Lower lobe of right lung (tissue), 2 donors: ENCODE measurements at regions not wholly inside any gene's neighbourhood (a gene's known extent, or its start where the extent isn't known, plus 50 kb on each side); places are given as distances from the start of the nearest gene placed in this dataset.

Experiments
- ATAC-seq, 2 donors: fragments of 200-7000 bp; cut with Tn5 transposase; one replicate each; pipeline ENCODE4 v1.9.1; 2020 to 2022; ENCODE audit warnings: mild to moderate bottlenecking in 2 of 2, moderate library complexity in 2 of 2
- DNase-seq: peaks from one replicate; pipeline ENCODE4 v3.0.0-alpha.2; 2020
- H3K27ac ChIP-seq: fragments of 200-600 bp; one replicate; pipeline ENCODE4 v1.8.0; 2022
- H3K27me3 ChIP-seq: fragments of 200-600 bp; one replicate; pipeline ENCODE4 v1.8.0; 2022; ENCODE audit warnings: low read depth
- H3K36me3 ChIP-seq: fragments of 200-600 bp; one replicate; pipeline ENCODE4 v1.8.0; 2022; ENCODE audit warnings: mild to moderate bottlenecking
- H3K4me1 ChIP-seq: fragments of 200-600 bp; one replicate; pipeline ENCODE4 v1.8.0; 2022
- H3K4me3 ChIP-seq: fragments of 200-600 bp; one replicate; pipeline ENCODE4 v1.8.0; 2022; ENCODE audit warnings: mild to moderate bottlenecking
- H3K9me3 ChIP-seq: fragments of 200-600 bp; one replicate; pipeline ENCODE4 v1.8.0; 2022
- intact Hi-C: fragments of 100-400 bp; cut with DNase I; formaldehyde crosslinking; loops from one replicate; pipeline ENCODE4 v1.11.0; 2022
- TF ChIP-seq, protein P1 (sequence below): fragments of 200-600 bp; IDR thresholded peaks from one replicate; pipeline ENCODE4 v1.8.0; 2022; ENCODE audit warnings: antibody characterized with exemption, mild to moderate bottlenecking
- donor health status: DM: no; HTN: yes; CAD: no; lungs with severe emphysema.

DNA sequence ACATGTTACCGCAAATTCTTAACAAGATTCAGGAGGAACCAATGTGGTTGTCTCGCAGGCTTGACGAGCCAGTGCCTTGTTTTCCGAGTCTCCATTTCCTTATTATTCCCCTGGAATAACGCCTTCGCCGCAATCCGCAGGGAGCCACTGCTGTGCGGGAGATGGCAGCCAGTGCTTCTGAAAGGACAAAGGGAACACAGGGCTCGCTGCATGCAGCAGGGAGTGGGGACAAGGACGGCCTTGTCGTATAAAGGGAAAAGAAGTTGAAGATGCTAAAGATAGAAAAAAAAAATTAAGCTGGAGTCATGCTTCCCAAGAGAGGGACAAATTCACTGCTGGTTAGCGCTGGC lies 221.4 kb downstream of the NDUFA10 start:
- no peaks in the 10 kb centered on the region for H3K27me3 ChIP-seq
- ATAC-seq, result no peak
- H3K4me1 ChIP-seq, result no peaks in the 10 kb centered on the region

DNA sequence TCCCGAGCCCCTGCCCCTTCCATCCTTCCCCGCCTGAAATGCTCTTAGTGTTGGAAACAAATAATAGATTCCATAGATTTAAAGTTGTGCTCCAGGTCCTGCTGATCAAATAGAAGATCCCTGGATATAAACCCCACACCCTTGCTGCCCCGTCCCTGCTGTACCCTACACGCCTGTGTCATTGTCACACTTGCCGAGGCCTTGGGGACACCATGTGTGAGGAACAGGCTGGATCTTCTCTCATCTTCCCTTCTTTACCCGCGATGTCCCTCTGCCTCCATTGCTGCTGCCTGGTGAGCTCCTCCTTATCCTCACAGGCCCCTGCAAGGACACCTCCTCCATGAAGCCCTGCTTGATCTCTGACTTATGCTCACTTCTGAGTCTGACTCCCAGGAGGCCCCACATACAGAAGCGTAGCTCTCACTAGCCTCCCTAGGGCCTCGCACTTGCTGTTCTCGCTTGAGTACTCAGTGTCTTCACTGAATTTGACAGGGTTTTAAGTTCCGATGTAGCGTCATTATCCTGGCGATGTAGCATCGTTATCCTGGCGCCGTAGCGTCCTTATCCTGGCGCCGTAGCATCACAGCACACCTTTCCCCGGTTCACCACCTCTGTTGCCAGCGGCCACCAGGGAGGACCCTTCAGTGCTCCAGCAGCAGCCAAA lies 221.9 kb downstream of the NDUFA10 start:
- no peak overlapping the region for H3K27ac ChIP-seq

More for the DNA sequence above, 221.4 kb downstream of the NDUFA10 start:
- H3K4me3 ChIP-seq, result no peak overlapping the region
- no peak overlapping the region for H3K27ac ChIP-seq
- no peaks in the 10 kb centered on the region for H3K9me3 ChIP-seq
- no peaks in the 10 kb centered on the region for H3K36me3 ChIP-seq
- DNase-seq, result no peak
- intact Hi-C loops, result no loop called here
- TF ChIP-seq, protein P1, sequence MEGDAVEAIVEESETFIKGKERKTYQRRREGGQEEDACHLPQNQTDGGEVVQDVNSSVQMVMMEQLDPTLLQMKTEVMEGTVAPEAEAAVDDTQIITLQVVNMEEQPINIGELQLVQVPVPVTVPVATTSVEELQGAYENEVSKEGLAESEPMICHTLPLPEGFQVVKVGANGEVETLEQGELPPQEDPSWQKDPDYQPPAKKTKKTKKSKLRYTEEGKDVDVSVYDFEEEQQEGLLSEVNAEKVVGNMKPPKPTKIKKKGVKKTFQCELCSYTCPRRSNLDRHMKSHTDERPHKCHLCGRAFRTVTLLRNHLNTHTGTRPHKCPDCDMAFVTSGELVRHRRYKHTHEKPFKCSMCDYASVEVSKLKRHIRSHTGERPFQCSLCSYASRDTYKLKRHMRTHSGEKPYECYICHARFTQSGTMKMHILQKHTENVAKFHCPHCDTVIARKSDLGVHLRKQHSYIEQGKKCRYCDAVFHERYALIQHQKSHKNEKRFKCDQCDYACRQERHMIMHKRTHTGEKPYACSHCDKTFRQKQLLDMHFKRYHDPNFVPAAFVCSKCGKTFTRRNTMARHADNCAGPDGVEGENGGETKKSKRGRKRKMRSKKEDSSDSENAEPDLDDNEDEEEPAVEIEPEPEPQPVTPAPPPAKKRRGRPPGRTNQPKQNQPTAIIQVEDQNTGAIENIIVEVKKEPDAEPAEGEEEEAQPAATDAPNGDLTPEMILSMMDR, result no peak

DNA sequence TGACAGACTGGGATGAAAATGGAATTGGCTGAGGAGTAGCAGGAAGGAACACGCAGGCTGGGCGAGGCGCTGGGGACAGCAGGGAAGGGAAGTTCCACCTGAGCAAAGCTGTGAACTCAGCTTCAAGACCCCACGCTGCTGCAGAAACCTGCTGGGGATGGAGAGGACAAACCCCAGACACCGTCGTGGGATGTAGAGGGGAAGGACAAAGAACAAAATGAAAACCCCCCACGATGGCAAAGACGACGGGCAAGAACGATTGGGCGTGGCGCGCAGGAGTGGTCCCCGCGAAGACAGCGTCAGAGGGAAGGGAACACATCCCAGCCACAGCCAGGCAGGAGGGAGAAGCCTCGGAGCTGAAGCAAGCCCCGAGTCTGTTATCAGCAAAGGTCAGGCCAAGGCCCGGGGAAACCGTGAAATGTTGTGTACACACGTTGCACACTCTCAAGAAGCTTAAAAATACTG lies 222.9 kb downstream of the NDUFA10 start:
- DNase-seq, result no peak
- no peaks in the 10 kb centered on the region for H3K4me1 ChIP-seq
- no peak overlapping the region for H3K27ac ChIP-seq
- TF ChIP-seq, protein P1, result no peak
- no peak for ATAC-seq
- H3K27me3 ChIP-seq, result no peaks in the 10 kb centered on the region
- H3K4me3 ChIP-seq, result no peak overlapping the region
- H3K36me3 ChIP-seq, result no peaks in the 10 kb centered on the region
- no peaks in the 10 kb centered on the region for H3K9me3 ChIP-seq
- intact Hi-C loops, result no loop called here

More for the DNA sequence above, 221.9 kb downstream of the NDUFA10 start:
- H3K9me3 ChIP-seq, result no peaks in the 10 kb centered on the region
- H3K4me3 ChIP-seq, result no peak overlapping the region
- ATAC-seq, result no peak
- intact Hi-C loops, result no loop called here
- H3K4me1 ChIP-seq, result no peaks in the 10 kb centered on the region
- TF ChIP-seq, protein P1, result no peak
- no peaks in the 10 kb centered on the region for H3K27me3 ChIP-seq
- H3K36me3 ChIP-seq, result no peaks in the 10 kb centered on the region
- no peak for DNase-seq

DNA sequence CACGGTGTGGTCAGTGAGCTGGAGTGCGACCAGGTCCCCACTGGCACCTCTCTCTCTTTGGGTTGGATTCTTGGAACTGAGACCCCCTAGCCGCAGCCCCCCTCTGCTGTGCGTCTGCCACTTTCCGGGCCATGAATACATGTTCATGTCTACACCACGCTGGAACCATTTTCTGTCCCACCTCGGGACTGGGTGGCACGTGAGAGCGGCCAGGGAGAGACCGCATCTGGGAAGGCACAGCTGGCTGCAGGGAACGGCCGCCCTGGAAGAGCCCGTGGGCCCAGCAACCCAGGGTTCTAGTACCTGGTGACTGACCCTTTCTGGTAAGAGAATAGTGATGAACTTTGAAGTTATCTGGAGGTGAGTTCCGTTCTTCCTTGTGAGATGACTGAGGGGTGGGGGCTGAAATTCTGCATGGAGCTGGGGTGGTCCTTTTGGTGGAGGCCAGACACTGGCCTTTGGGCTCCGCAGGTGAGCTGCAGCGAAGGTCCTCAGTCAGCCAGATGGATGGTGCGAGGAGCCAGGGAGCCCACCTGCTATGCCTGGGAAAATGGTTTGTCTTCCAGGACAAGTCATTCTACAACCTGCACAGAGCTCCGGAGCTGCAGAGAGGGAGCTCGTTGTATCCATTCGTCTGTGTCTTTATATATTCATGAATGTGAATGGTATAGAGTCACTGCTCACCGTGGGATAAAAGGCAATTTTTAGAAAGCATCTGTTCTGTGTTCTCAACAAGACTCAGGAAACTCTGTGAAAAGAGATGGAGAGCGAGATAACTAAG lies 223.5 kb downstream of the NDUFA10 start:
- Histone ChIP-seq H3K9me3 (no peaks in the 10 kb centered on the region), H3K36me3 (no peaks in the 10 kb centered on the region), H3K4me1 (no peaks in the 10 kb centered on the region), H3K27ac (no peak overlapping the region), H3K4me3 (no peak overlapping the region), H3K27me3 (no peaks in the 10 kb centered on the region)
- TF ChIP-seq, protein P1, result no peak
- intact Hi-C loops, result no loop called here
- DNase-seq (no peak), ATAC-seq (no peak)

DNA sequence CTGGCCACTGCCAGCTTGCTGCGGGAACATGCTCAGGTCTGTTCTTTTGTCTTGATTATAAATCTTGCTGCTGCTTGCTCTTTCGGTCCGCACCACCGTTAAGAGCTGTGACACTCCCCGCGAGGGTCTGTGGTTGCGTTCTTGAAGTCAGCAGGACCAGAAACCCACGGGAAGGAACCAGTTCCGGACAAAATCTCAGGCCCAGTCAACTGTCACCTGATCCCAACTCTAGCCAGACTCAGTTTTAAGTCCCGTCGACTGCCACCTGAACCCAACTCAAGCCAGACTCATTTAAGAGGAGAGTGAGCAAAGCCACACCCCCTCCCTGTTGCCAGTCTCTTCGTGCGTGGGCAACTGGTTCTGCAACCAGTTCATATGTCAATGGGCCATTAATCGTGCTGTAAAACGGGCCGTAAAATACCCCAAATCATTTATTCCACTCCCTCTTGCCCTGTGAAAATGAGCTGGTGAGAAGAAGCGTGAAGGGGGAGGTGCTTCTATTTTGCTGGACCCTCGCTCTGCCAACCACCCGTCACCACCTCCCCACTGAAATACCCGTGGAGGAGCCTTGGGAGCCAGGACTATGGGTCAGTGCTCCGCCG lies 224.3 kb downstream of the NDUFA10 start:
- Histone ChIP-seq H3K9me3 (no peaks in the 10 kb centered on the region), H3K4me1 (no peaks in the 10 kb centered on the region), H3K4me3 (no peak overlapping the region), H3K36me3 (no peaks in the 10 kb centered on the region), H3K27me3 (no peaks in the 10 kb centered on the region), H3K27ac (no peak overlapping the region)
- DNase-seq (no peak), ATAC-seq (no peak)
- intact Hi-C loops, result no loop called here
- TF ChIP-seq, protein P1, result no peak
